ENCODE measurements at regions not wholly inside any gene's neighbourhood (a gene's known extent, or its start where the extent isn't known, plus 50 kb on each side); places are given as distances from the start of the nearest gene placed in this dataset.

DNA sequence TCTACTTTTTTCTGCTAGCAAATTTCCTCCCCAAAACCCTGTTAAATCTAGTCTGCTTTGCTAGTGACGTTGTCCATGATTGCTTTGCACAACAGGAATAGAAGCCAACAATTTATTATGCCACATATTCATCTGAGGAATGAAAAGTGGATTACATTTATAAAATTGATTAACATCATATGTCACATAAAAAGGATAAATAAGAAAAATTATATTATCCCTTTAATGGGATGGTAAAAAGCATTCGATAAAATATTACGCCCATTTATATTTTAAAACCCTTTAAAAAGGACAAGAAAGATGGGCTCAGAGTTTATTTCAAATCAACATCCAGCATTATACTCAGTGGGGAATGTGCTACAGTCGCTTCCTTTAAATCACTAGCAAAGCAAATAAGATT, 991.7 kb downstream of the DIAPH3 start:
- peaks cover 3% of the 10 kb centered on the region; the same call in 2 of the 3 replicates for H3K36me3 Mint-ChIP-seq (ENCODE audit: low read depth)
- no peak overlapping the region for H3K27ac Mint-ChIP-seq

More for the DNA sequence above, 991.7 kb downstream of the DIAPH3 start:
- Histone ChIP-seq H4K20me1 (replicated peaks; ENCODE audit: insufficient read depth) (no peaks in the 10 kb centered on the region), H3K4me2 (no peak overlapping the region), H3K27ac (ENCODE audit: low read depth) (no peak overlapping the region), H3K36me3 (ENCODE audit: insufficient read depth) (no peaks in the 10 kb centered on the region), H3F3A (replicated peaks; ENCODE audit: low read depth) (no peaks in the 10 kb centered on the region), H3K79me2 (replicated peaks; ENCODE audit: insufficient read depth) (no peaks in the 10 kb centered on the region), H3K4me1 (ENCODE audit: insufficient read depth) (0 out of 2 replicates have a peak, but pooled peaks cover 10% of the 10 kb centered on the region), H3K27me3 (ENCODE audit: insufficient read depth) (no peaks in the 10 kb centered on the region), H3K4me3 (no peak overlapping the region), H2AFZ (no peak overlapping the region), H3K9me2 (ENCODE audit: insufficient read depth) (0 out of 2 replicates have a peak, but pooled peaks cover 11% of the 10 kb centered on the region)
- H3K9me3 Mint-ChIP-seq: peaks cover 8% of the 10 kb centered on the region; the same call in 1 of the 3 replicates
- no peaks in the 10 kb centered on the region for H3K27me3 Mint-ChIP-seq (ENCODE audit: insufficient read depth, low read depth, poor library complexity)
- no peak for DNase-seq (ENCODE audit: low spot score)
- ATAC-seq: no peak
- H3K4me3 Mint-ChIP-seq: no peak overlapping the region
- peaks cover 6% of the 10 kb centered on the region; the same call in 2 of the 3 replicates for H3K4me1 Mint-ChIP-seq
- TF ChIP-seq ETS1 (IDR thresholded peaks at IDR 0.05) (no peak), STAT1 (IDR thresholded peaks at IDR 0.05; ENCODE audit: unreplicated experiment) (no peak), JUNB (IDR thresholded peaks at IDR 0.05; ENCODE audit: unreplicated experiment) (no peak), ZNF114 (CRISPR knock-in tag; IDR thresholded peaks at IDR 0.05) (no peak), ZNF331 (CRISPR knock-in tag; IDR thresholded peaks at IDR 0.05; ENCODE audit: low read depth) (no peak), EZH2 (IDR thresholded peaks at IDR 0.05; ENCODE audit: low read depth, unreplicated experiment) (no peak), ZNF462 (CRISPR knock-in tag; IDR thresholded peaks at IDR 0.05) (no peak), EZH2phosphoT487 (IDR thresholded peaks at IDR 0.05; ENCODE audit: unreplicated experiment) (no peak), POLR2AphosphoS5 (IDR thresholded peaks at IDR 0.05; ENCODE audit: low read depth) (no peak), NANOG (IDR thresholded peaks at IDR 0.05; ENCODE audit: borderline replicate concordance) (no peak), CREB1 (CRISPR knock-in tag; IDR thresholded peaks at IDR 0.05; ENCODE audit: low read depth) (no peak)
- TF ChIP-seq, protein P1, sequence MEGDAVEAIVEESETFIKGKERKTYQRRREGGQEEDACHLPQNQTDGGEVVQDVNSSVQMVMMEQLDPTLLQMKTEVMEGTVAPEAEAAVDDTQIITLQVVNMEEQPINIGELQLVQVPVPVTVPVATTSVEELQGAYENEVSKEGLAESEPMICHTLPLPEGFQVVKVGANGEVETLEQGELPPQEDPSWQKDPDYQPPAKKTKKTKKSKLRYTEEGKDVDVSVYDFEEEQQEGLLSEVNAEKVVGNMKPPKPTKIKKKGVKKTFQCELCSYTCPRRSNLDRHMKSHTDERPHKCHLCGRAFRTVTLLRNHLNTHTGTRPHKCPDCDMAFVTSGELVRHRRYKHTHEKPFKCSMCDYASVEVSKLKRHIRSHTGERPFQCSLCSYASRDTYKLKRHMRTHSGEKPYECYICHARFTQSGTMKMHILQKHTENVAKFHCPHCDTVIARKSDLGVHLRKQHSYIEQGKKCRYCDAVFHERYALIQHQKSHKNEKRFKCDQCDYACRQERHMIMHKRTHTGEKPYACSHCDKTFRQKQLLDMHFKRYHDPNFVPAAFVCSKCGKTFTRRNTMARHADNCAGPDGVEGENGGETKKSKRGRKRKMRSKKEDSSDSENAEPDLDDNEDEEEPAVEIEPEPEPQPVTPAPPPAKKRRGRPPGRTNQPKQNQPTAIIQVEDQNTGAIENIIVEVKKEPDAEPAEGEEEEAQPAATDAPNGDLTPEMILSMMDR (conservative IDR thresholded peaks at IDR 0.05; ENCODE audit: low read depth in 2 of 2): no peak
- TF ChIP-seq, protein P2, sequence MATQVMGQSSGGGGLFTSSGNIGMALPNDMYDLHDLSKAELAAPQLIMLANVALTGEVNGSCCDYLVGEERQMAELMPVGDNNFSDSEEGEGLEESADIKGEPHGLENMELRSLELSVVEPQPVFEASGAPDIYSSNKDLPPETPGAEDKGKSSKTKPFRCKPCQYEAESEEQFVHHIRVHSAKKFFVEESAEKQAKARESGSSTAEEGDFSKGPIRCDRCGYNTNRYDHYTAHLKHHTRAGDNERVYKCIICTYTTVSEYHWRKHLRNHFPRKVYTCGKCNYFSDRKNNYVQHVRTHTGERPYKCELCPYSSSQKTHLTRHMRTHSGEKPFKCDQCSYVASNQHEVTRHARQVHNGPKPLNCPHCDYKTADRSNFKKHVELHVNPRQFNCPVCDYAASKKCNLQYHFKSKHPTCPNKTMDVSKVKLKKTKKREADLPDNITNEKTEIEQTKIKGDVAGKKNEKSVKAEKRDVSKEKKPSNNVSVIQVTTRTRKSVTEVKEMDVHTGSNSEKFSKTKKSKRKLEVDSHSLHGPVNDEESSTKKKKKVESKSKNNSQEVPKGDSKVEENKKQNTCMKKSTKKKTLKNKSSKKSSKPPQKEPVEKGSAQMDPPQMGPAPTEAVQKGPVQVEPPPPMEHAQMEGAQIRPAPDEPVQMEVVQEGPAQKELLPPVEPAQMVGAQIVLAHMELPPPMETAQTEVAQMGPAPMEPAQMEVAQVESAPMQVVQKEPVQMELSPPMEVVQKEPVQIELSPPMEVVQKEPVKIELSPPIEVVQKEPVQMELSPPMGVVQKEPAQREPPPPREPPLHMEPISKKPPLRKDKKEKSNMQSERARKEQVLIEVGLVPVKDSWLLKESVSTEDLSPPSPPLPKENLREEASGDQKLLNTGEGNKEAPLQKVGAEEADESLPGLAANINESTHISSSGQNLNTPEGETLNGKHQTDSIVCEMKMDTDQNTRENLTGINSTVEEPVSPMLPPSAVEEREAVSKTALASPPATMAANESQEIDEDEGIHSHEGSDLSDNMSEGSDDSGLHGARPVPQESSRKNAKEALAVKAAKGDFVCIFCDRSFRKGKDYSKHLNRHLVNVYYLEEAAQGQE (IDR thresholded peaks at IDR 0.05; ENCODE audit: unreplicated experiment): no peak

Measured in GM23338 (cell line).